HG03460 (cell line): ENCODE measurements at regions not wholly inside any gene's neighbourhood (a gene's known extent, or its start where the extent isn't known, plus 50 kb on each side); places are given as distances from the start of the nearest gene placed in this dataset.

ENCODE experiments used
- ATAC-seq: cut with Tn5 transposase; IDR thresholded peaks from one replicate; pipeline ENCODE4 v1.9.1; 2021; ENCODE audit not compliant: unreplicated experiment

DNA sequence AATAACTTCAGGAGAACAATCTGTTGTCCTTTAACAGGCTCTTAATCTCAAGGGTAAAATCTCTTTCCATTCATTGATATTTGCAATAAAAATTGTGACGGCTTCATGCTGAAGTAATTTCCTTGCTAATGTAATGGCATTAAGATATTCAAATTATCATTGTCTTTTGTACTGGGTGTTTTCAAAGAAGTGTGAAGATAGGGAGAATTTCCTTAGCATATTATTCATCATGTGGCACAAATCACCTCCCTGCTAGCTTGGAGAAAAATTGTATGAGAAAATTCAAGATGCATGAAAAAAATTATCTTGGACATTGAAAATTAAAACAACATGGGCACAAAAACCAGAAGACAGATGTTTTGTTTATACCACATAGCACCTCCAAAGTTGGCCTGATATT is 63.6 kb upstream of the ARID2 start:
- no peak for ATAC-seq

DNA sequence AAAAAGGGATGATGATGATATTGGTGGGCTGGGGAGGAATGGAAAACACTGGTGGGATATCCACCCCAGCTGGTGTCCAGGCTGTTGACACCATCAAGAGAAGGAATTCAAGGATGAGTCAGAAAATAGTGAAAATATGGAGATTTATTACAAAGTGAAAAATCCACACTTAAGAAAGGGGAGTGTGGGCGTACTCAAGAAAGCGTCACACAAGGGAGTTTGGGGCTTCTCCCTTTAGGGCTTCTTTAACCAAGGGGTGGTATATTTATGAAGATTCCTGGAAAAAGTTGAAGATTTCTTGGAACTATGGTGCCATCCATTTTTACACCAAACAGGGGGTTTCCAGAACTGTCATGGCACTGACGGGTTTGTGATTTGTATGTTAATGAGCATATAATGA is 63.1 kb upstream of the ARID2 start:
- no peak for ATAC-seq

DNA sequence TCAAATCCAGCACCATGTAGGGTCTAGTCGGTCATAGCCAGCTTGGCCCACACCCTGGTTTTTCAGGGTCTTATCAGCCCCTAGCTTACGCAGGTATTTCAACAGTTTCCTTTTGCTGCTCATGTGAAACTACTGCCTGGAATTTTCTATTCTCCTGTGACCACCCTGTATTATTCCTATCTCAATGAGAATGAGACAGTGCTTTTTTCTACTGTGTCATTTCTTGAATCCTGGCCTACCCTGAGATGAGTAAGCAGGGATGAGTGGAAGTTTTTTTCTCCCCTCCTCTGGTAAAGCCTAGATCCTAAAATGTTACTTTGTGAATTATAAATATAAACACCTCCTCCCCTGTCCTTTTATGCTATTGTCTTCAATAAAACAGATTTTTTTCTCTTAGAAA is 62.7 kb upstream of the ARID2 start:
- no peak for ATAC-seq

DNA sequence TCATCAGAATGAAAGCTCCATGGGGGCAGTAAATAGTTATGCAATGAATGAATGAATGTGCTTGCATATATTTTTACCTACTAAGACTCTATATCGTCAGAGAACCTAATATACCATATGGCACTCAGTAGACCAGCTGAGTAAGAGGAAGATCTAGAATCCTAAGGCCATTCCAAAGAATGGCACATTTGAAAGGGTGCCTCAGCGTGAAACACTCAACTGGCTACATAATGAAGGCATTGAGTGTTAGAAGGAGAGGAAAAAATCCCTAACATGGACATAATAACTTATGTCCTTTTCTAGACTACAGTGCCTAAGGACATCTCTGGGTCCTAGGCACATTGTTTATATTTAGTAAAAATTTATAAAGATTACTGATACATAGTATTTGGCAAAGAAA is 61.7 kb upstream of the ARID2 start:
- ATAC-seq = no peak

GRCh38 chr12:45668641-45669040 is 60.9 kb upstream of the ARID2 start:
- peak; percentile 10 for ATAC-seq

GRCh38 chr12:45669093-45669492 is 60.4 kb upstream of the ARID2 start:
- ATAC-seq = peak; percentile 81

DNA sequence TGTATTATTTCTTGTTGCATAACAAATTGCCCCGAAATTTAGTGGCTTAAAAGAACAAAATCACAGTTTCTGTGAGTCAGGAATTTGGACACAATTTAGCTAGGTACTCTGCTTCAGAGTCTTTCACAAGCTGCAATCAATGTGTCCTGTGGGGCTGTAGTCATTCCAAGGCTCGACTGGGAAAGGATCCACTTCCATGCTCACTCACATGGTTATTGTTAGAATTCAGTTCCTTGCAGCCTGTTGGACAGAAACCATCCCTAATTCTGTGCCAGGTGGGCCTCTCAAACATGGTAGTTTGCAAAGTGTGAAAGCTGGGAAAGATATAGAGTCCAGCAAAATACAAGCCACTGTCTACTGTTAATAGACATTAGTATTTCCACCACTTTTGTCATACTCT is 59.7 kb upstream of the ARID2 start:
- ATAC-seq = no peak

DNA sequence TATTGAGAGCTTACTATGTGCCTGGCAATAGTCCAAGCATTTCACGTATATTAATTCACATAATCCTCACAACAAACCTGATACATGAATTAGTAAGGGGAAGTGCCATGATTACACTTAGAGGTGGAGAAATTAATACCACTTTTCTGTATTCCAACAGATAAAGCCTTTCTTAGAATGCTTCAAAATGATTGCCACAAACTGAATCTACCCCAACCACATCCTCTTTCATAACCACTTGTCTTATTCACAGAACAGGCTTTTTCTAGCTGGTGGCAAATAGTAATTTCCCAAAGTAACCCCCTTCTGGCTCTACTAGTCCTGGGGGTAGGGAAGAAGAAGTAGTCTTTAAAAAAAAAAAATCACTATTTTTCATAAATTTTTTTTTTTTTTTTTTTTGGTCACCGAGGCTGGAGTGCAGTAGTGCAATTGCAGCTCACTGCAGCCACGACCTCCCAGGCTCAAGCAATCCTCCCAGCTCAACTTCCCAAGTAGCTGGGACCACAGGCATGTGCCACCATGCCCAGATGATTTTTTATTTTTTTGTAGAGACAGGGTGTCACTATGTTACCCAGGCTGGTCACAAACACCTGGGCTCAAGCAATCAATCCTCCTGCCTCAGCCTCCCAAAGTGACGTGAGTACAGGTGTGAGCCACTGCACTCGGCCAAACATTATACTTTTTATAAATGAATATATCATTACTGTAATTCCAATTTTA is 59.0 kb upstream of the ARID2 start:
- ATAC-seq = peak; percentile 54

GRCh38 chr12:45671254-45671653 is 58.3 kb upstream of the ARID2 start:
- no peak for ATAC-seq

GRCh38 chr12:45674181-45674977 is 55.1 kb upstream of the ARID2 start:
- no peak for ATAC-seq

DNA sequence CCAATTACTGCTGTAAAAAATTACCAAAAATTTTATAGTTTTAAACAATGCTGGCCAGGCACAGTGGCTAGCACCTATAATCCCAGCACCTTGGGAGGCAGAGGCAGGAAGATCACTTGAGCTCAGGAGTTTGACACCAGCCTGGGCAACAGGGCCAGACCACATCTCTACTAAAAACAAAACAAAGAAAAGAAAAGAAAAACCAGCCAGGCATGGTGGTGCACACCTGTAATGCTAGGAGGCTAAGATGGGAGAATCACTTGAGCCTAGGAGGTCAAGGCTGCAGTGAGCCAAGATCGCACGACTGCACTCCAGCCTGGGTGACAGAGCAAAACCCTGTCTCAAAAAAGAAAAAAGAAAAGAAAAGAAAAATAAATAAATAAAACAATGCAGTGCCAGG is 54.0 kb upstream of the ARID2 start:
- ATAC-seq = no peak
